SU-DHL-6 (cell line): ENCODE measurements at regions not wholly inside any gene's neighbourhood (a gene's known extent, or its start where the extent isn't known, plus 50 kb on each side); places are given as distances from the start of the nearest gene placed in this dataset.

Experiments used
- H2AFZ ChIP-seq: fragments of 200-600 bp; sonication (generic); 2 replicates; pipeline ENCODE4 v1.6.1; 2014; ENCODE audit warnings: low read depth, mild to moderate bottlenecking, moderate library complexity, mixed read lengths, antibody characterized with exemption, low read length; ENCODE audit not compliant: severe bottlenecking
- H3F3A ChIP-seq: fragments of 200-600 bp; shearing (Covaris generic); 2 replicates; pipeline ENCODE4 v1.6.0; 2016; ENCODE audit warnings: antibody characterized with exemption, mild to moderate bottlenecking; ENCODE audit not compliant: insufficient read depth
- H3K27ac ChIP-seq: fragments of 200-600 bp; sonication (generic); 2 replicates; pipeline ENCODE4 v1.5.1; 2016; ENCODE audit warnings: low read depth, mild to moderate bottlenecking, low read length, moderate library complexity, mixed read lengths
- H3K27me3 ChIP-seq: fragments of 200-600 bp; sonication (generic), shearing (Covaris generic); 2 replicates; pipeline ENCODE4 v1.6.0; 2014; ENCODE audit warnings: mild to moderate bottlenecking, low read length
- H3K36me3 ChIP-seq: fragments of 200-600 bp; sonication (generic); 2 replicates; pipeline ENCODE4 v1.6.1; 2014; ENCODE audit warnings: mild to moderate bottlenecking, low read length, mixed read lengths
- H3K4me2 ChIP-seq: fragments of 300-600, 200-600 bp; shearing (Covaris generic), sonication (generic); 2 replicates; pipeline ENCODE4 v1.6.0; 2014; ENCODE audit warnings: low read length, low read depth, mild to moderate bottlenecking; ENCODE audit not compliant: poor library complexity, severe bottlenecking
- H3K4me3 ChIP-seq: fragments of 200-600 bp; sonication (generic); 2 replicates; pipeline ENCODE4 v1.5.1; 2014; ENCODE audit warnings: antibody characterized with exemption, low read length, mild to moderate bottlenecking, mixed read lengths; ENCODE audit not compliant: insufficient read depth, poor library complexity, severe bottlenecking
- H3K79me2 ChIP-seq: fragments of 200-600 bp; sonication (generic); 2 replicates; pipeline ENCODE4 v1.6.1; 2014; ENCODE audit warnings: mild to moderate bottlenecking, low read length, moderate library complexity; ENCODE audit not compliant: insufficient read depth
- H3K9ac ChIP-seq: fragments of 200-600 bp; sonication (generic); 2 replicates; pipeline ENCODE4 v1.7.0; 2014; ENCODE audit warnings: mild to moderate bottlenecking, low read length
- H3K9me2 ChIP-seq: fragments of 200-600 bp; sonication (generic); replicated peaks from 2 replicates; pipeline ENCODE4 v1.6.1; 2014; ENCODE audit warnings: low read length; ENCODE audit not compliant: insufficient read depth
- H3K9me3 ChIP-seq: fragments of 200-600 bp; sonication (generic); 2 replicates; pipeline ENCODE4 v1.6.1; 2014; ENCODE audit warnings: low read length, mixed read lengths; ENCODE audit not compliant: insufficient read depth
- H4K20me1 ChIP-seq: fragments of 200-600 bp; sonication (generic); 2 replicates; pipeline ENCODE4 v1.6.1; 2014; ENCODE audit warnings: low read depth, mild to moderate bottlenecking, antibody characterized with exemption, low read length, moderate library complexity, mixed read lengths
- CTCF ChIP-seq: fragments of 200-600 bp; sonication (generic); IDR thresholded peaks from one replicate; pipeline ENCODE4 v1.5.1; 2017; ENCODE audit warnings: antibody characterized with exemption, mild to moderate bottlenecking, low read length, moderate library complexity; ENCODE audit not compliant: insufficient read depth, poor library complexity, severe bottlenecking
- EZH2phosphoT487 ChIP-seq: fragments of 200-600 bp; sonication (generic), shearing (Covaris generic); conservative IDR thresholded peaks from 2 replicates; pipeline ENCODE4 v1.6.1; 2018; ENCODE audit warnings: mild to moderate bottlenecking, antibody characterized with exemption, low read length, moderate library complexity, mixed read lengths

GRCh38 chr13:56906909-56907308 lies 233.8 kb upstream of the PRR20A start:
- Histone ChIP-seq H3K36me3 (no peaks in the 10 kb centered on the region), H3K27me3 (no peaks in the 10 kb centered on the region), H4K20me1 (no peaks in the 10 kb centered on the region), H3K79me2 (no peaks in the 10 kb centered on the region), H2AFZ (no peak overlapping the region), H3K9me3 (no peaks in the 10 kb centered on the region; the same call in 1 of the 2 replicates), H3K4me2 (no peak overlapping the region), H3K4me3 (no peak overlapping the region), H3K9me2 (no peaks in the 10 kb centered on the region), H3K9ac (no peak overlapping the region), H3F3A (no peaks in the 10 kb centered on the region), H3K27ac (no peak overlapping the region)
- TF ChIP-seq CTCF (no peak), EZH2phosphoT487 (no peak)

DNA sequence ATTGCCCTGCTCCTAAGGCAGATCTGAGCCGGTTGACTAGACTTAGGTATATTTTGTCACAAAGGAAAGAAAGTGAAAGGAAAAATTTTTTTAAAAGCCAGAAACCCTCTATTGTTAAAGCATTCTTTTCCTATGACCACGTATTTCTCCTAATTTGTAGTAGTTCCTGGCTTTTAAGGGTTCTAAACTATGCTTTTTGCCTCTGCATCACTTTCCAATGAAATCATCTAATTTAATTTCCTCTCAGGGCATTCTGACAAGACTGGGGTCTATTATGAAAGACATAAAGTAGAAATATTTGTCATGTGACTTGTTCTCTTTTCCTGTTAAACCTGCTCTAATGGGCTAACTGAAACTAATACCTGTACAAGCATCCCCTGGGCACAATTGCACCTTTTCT lies 233.0 kb upstream of the PRR20A start:
- Histone ChIP-seq H3K9ac (no peak overlapping the region), H3K9me3 (no peaks in the 10 kb centered on the region; the same call in 1 of the 2 replicates), H2AFZ (no peak overlapping the region), H3K4me3 (no peak overlapping the region), H4K20me1 (no peaks in the 10 kb centered on the region), H3K9me2 (no peaks in the 10 kb centered on the region), H3F3A (no peaks in the 10 kb centered on the region), H3K36me3 (no peaks in the 10 kb centered on the region), H3K4me2 (no peak overlapping the region), H3K27ac (no peak overlapping the region), H3K27me3 (no peaks in the 10 kb centered on the region), H3K79me2 (no peaks in the 10 kb centered on the region)
- TF ChIP-seq CTCF (no peak), EZH2phosphoT487 (no peak)

DNA sequence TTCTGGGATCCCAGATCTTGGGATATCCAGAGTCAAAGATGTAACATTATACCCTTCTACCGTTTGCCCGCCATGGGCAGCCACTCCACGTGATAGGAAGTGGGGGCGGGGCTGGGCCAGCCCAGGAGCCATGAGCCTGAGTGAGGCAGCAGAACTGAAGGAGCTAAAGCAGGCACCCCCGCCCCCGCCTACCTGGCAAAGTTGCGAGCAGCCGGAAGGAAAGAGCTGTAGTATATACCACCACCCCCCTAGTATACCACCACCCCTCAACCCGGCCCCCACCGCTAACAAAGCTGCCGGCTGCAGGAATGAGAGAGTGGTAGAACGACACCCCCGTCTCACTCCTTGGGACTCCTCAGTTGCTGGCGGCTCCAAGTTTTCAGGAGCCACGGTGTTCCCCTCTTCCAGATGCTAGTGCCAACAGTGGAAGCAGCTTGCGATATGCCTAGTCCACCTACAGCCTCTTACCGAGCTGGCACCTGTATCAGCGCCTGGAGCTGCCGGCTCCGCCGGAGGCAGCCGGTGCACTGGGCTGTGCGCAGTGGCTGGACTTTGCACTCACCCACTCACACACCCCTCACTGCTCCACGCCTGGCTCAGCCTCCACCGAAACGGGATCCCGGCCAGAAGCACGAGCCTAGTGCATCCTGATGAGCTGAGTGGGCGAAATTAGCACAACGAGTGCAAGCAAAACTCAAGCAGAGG lies 230.7 kb upstream of the PRR20A start:
- TF ChIP-seq CTCF, result no peak
- no peak for TF ChIP-seq EZH2phosphoT487
- Histone ChIP-seq H3K79me2 (no peaks in the 10 kb centered on the region), H3K4me3 (no peak overlapping the region), H3K9ac (no peak overlapping the region), H3K27ac (no peak overlapping the region), H3K9me2 (no peaks in the 10 kb centered on the region), H3F3A (no peaks in the 10 kb centered on the region), H4K20me1 (no peaks in the 10 kb centered on the region), H3K9me3 (no peaks in the 10 kb centered on the region; the same call in 1 of the 2 replicates), H3K4me2 (no peak overlapping the region), H2AFZ (no peak overlapping the region), H3K27me3 (no peaks in the 10 kb centered on the region), H3K36me3 (no peaks in the 10 kb centered on the region; the same call in 1 of the 2 replicates)
